ENCODE measurements at regions not wholly inside any gene's neighbourhood (a gene's known extent, or its start where the extent isn't known, plus 50 kb on each side); places are given as distances from the start of the nearest gene placed in this dataset.

DNA sequence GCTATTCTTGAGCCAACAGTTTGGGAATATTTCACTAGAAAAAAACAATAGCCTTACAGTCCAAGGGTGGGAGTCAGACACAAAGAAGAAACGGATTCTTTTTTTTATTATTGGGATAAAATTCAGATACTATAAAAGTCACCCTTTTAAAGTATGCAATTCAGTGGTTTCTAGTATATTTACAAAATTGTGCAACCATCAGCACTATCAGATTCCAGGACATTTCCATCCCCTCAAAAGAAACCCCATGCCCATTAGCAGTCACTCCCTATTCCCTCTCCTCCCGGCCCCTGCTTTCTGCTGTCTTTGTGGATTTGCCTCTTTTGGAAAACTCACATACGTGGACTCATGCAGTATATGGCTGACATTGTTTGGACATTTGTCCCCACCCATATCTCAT lies 134.4 kb downstream of the C16orf95 start:
- DNase-seq (ENCODE audit: low read depth): no peak

DNA sequence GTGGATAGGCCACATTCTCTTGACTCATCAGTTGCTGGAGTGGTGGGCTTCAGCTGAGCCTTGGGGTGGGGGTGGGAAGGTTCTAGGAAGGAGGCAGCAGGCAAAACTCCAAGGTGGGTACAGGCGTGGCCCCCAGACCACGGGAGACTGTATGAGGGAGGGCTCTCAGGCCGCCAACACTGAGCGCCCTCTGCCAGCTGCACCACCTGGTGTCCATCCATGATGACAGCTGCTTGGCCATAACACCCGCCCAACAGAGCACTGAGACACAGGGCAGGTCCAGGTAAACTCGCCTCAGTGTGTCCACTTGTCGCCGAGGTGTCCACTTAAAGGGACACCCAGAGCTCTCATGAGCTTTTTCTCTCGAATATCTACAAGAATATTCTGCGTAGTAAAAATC lies 133.5 kb downstream of the C16orf95 start:
- no peak for DNase-seq (ENCODE audit: low read depth)

DNA sequence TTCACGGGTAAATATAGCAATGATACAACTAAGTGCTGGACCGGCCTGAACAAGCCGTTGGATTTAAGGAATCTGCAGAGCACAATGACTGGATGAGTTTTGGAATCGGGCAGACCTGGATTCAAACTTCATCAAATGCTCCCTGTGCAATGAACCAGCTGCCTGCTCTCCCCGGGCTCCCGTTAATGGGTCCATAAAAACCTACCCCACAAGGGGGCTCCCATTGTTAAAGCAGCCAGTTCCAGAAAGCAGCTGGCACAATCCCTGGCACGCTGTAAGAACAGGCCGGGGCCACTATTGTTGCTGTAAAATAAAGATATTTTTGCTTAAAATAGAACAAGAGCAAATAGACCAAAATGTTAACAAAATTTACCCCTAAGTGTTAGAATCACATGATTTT lies 131.9 kb downstream of the C16orf95 start:
- no peak for DNase-seq (ENCODE audit: low read depth)

DNA sequence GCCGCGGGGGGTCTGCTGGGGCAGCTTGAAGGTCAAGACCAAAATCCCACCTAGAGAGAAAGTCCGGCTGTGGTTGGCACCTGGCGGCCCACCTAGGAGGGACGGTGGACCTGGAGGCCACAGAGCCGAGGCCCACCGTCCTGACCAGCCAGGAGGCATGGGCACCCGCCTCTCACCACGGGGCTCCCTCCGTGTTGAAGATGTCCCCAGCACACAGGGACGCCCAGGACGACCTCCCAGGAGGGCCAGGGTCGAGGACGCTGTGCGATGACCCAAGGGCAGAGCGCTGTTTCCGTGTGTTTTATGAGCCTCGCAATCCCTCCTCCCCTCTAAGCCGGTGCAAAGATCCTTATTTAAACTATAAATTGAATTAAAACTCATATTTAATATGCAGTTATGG lies 131.2 kb downstream of the C16orf95 start:
- DNase-seq (ENCODE audit: low read depth): no peak

DNA sequence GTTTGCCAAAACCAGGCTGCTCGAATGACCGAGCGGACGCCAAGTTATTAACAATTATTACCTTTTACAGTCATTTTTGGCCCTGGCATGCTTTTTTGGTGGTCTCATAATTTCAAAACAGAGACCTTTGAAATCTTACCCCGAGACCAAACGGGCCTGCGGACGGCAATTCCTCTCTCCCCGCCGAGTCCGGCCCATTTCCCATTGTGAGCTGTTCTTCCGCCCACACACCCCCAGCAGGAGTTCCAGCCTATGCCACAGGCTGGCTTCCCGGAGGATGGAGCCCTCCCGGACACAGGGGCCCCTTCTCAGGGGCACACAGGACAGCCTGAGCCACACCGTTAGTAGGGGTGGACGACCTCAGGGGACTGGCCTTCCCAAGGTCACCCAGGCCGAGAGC lies 130.7 kb downstream of the C16orf95 start:
- DNase-seq (ENCODE audit: low read depth): no peak

DNA sequence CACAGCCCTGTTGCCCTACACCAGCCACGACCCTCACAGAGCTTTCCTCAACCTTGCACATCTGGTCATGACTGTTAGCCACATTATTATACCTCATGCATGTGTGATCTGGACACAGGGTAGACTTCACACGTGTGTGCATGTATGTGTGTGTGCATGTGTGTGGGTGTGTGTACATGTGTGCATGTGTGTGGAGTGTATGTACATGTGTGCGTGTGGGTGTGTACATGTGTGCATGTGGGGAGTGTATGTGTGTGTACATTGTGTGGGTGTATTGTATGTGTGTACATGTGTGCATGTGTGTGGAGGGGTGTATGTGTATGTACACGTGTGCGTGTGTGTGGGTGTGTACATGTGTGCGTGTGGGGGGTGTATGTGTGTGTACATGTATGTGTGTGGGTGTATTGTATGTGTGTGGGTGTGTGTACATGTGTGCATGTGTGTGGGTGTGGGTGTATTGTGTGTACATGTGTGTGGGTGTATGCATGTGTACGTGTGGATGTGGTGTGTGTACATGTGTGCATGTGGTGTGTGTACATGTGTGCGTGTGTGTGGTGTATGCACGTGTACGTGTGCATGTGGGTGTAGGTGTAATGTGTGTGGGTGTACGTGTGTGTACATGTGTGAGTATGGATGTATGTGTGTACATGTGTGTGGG lies 130.2 kb downstream of the C16orf95 start:
- no peak for DNase-seq (ENCODE audit: low read depth)

DNA sequence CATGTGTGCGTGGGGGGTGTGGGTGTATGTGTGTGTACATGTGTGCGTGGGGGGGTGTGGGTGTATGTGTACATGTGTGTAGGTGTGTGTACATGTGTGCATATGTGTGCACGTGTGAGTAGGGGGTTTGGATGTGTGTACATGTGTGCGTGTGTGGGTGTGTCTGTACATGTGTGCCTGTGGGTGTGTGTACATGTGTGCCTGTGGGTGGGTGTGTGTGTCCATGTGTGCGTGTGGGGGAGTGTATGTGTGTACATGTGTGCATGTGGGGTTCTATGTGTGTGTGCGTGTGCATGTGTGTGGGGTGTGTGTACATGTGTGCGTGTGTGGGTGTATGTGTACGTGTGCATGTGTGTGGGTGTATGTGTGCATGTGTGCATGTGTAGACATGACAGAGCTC lies 129.1 kb downstream of the C16orf95 start:
- DNase-seq (ENCODE audit: low read depth): no peak

DNA sequence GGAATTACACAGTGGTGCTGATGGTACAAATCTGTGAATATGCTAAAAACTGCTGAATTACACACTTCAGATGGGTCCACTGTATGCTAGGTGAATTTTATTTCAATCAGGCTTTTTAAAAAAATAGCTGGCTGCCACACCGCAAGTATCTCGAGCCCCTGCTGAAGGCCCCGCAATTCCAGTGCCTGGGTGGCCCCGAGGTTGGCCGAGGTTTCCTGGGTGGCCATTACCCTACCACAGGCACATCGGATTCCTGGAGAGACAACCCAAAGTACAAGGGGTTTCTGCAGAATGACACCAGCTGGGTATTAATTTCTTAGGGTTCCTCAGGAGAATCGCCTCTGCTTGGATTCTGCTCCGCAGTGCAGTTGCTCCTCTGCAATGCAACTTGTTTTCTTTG lies 127.8 kb downstream of the C16orf95 start:
- DNase-seq (ENCODE audit: low read depth): no peak

DNA sequence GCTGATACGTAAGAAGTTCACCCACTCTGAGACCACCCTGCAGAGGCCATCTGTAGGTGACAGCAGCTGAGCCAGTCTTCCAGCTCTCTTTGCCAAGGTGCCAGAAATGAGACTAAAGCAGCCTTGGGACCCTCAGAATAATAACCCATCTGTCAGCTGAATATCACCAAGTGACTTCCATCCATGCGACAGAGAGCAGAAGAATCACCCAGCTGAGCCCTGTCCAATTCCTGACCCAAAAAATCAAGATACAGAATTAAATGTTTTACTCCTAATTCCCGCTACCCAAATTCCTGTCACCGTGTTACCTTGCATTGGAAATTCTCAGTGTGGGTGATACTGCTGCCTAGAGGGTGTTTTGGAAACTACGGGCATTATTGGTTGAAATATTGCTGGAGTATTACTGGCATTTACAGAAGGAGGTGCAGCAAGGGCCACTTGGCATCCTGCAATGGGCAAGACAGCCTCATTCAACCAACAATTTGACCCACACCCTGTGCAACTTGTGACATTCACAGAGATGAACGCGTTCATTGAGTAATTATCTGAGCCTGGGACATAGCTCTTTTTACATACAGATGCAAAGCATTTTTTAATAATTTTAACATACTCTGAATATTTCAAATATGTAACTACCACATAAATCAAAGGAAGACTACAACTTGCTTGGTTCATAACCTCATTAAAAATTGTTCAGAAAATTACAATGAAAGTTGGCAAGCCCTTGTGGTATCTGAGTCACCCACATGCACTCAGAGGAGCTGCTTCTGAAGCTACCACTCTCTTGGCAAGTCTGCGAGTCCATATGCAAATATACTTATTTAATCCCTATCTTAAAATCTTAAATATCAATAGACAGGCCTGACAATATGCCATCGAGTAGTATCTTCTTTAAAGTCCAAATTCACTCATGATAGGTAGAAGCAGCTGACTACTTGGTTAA lies 126.6 kb downstream of the C16orf95 start:
- no peak for DNase-seq (ENCODE audit: low read depth)

DNA sequence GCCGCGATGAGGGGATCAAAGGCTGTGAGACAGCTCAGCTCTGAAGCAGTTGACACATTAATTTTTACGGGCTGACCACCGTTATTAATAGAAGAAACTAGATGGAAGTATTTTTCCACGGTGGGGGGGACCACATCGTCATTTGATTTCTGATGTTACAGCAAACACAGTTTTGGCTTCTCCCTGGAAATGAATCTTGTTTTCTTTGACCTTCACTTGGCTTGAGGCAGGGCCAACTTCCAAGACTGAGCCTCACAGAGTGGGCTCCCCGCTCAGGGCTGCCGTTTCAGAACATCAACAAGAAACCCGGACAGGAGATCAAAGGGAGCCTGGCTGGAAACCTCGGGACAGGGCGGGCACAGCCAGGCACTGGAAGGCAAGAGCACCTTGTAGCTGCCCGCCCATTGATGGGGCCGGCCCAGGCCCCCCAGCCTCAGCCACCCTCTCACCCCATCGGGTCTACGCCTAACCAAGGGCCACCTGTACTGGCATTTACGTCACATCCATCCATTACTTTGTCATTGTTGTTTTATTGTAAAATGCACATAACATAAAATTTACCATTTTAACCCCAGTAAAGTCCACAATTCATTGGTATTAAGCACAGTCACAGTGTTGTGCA lies 124.6 kb downstream of the C16orf95 start:
- DNase-seq (ENCODE audit: low read depth): no peak

DNA sequence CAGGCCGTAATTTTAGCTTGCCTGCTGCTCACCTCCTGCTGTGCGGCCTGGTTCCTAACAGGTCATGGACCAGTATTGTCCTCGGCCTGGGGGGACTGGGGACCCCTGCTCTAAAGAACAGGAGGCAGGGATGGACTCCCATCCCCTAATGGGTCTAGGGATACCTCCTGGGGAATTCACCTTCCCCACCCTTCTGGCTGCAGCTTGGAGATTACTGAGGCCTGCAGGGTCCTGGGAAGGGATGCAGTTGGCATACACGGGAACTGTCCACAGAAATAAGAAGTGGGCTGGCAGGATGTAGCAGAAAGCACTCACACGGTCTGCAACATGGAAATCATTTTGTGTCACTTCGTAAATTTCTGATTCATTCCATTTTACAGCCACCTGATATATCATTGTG lies 123.0 kb downstream of the C16orf95 start:
- DNase-seq (ENCODE audit: low read depth): no peak

DNA sequence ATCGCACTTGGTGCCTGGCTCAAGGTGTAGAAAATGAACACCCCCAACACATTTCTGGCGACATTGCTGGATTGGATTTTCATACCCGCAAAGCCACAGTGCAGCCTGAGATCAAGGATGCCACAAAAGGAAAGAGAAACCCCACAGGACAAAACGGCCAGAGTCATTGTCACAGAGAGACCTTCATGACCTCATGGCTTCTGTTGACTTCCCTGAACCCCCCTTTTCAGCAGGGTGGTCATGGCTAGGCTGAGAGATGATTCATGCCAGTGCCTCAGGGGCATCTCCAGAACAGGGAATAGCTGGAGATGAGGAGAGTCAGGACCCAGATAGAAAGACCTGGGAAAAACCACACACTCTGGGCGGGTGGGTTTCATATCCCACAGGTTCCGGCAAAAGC lies 122.0 kb downstream of the C16orf95 start:
- DNase-seq (ENCODE audit: low read depth): no peak

DNA sequence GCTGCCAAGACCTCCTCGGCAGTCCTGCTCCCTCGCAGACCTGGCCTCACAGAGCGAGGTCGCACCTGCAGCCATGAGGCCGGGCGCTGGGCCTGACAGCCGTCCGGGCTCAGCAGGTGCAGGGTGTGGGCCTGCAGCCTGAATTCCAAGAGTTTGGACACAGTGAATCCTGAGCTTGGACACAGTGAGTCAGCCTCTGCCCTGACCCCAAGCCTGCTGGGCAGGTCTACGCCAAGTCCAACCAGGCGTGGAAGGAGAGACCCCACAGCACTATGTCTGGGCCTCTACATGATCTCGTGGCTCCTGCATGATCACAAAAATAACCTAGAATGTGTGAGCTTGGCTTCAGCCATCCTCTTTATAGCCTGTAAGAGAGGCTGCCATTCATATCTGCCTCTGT lies 121.0 kb downstream of the C16orf95 start:
- DNase-seq (ENCODE audit: low read depth): no peak

DNA sequence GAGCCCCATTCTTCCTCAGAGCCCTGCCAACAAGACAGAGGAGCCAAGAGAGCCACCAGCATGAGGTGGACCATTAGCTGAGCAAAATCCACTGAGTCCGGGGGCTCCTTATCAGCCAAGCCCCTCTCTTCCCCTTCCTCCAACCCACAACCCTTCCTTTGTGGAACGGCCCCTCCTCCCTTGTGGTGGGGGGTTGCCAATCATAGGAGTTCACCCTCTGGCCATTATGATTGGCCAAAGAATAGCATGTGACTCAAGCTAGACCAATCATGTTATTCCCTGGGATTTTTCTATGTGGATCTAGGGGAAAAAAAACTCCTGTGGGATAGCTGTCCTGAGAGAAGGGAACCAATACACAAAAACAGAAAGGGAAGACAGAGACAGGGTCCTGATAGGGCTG lies 120.5 kb downstream of the C16orf95 start:
- no peak for DNase-seq (ENCODE audit: low read depth)

DNA sequence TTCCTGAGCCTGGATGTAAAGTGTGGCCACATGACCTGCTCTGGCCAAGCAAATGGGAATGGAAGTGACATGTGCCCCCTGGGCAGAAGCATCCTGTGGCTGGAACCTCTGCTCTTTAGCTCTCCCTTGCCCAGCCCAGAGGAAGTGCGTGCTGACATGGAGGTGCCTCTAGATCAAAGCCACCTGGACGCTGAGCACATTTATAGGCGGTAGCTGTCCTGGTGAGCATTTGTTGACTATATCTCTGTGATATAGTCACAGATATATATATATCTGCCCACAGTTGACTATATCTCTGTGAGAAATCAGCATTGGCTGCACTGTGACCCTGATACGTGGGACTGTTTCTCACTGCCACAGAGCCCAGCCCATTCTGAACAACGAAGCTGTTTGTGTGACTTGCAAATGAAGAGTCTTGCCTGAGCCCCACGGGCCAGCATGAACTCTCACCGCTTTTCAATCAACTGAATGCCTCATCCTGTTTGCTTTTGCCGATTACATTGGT lies 118.8 kb downstream of the C16orf95 start:
- no peak for DNase-seq (ENCODE audit: low read depth)

DNA sequence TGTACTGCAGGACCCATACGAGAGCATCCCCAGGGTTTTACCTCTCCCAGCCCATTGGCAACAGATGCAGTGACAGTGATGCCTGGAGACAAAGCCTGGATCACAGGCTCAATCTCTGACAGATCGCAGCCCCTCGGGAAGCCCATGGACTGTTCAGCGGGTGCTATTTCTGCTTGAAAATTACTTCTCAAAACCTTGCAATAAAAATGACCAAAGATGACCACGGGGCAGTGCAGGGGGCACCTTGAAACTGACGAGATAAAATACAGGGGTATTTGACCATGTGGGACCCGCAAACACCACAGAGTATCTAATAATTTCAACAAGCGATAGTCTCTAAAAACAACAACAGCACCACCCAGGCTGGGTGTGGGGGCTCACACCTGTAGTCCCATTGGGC lies 118.3 kb downstream of the C16orf95 start:
- DNase-seq (ENCODE audit: low read depth): no peak

DNA sequence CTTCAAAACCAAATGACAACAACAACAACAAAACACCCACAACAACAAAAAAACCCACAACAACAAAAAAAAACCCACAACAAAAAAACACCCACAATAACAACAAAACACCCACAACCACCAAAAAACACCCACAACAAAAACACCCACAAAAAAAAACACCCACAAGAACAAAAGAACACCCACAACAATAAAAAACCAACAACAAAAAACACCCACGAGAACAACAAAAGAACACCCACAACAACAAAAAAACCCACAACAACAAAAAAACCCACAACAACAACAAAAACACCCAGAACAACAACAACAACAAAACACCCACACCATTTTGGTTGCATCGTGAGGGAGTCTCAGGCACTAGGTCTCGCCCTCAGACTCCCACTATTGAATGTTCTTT lies 117.8 kb downstream of the C16orf95 start:
- no peak for DNase-seq (ENCODE audit: low read depth)

DNA sequence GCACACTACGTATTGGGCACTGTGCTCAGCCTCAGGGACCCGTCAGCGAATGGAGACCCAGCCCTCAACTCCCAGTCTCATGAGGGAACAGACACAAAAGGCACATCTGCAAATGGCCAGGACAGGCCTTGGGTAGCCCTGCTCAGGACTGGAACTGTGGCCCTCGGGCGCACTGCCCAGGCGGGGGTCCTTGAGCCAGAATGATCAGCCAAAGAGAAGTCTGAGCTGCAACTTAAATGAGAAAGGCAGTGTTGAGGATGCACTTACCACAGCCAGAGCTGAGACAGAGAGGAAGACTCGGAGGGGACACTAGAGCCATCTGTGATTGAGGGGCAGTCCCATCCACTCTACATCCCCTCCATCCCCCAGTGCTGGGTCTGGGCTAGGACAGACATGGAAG lies 117.3 kb downstream of the C16orf95 start:
- DNase-seq (ENCODE audit: low read depth): no peak

DNA sequence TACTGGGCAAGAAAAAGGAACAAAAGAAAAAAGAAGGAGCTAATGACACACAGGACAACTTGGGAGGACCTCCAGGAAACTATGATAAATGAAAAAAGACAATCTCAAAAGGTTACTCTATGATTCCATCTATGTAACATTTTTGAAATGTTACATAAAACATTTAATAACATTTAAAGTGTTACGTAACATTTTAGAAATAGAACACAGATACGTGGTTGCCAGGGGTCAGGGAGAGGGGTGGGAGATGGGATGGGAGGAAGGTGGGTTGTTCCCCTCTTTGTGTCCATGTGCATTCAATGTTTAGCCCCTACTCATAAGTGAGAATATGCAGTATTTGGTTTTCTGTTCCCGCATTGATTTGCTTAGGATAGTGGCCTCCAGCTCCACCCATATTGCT lies 116.6 kb downstream of the C16orf95 start:
- DNase-seq (ENCODE audit: low read depth): no peak

DNA sequence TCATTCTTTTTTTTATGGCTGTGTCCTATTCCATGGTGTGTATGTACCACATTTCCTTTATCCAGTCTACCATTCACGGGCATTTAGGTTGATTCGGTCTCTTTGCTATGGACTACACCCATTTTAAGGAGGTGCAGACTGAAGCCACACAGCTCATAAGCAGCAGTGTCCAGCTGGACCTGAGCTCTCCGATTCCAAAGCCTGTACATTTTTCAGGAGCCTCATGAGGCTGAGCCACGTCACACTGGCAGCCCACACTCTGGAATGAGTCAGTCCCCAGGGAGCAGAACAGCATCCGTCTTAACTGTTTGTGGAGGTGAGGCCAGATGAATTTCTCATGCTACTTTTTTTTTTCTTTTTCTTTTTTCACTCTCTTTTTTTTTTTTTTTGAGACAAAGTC lies 116.1 kb downstream of the C16orf95 start:
- peak; percentile 97 for DNase-seq (ENCODE audit: low read depth)

DNA sequence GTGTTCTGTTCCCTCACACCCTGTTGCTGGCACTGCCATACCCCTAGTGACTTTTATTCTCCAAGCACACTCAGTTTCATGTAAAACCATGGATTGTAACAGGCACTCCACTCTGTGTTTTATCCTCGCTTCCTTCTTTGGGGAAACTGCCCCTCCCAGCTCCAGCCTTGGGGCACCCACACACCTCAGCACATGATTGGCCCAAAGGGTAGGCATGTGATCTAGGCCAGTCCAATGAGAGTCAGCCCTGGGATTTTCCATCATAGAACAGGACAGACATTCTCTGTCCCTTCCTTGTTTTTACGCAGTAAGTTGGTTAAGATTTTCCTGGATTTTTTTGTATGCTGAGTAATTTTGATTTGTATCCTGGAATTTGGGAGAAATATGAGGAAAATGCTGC lies 115.4 kb downstream of the C16orf95 start:
- DNase-seq (ENCODE audit: low read depth): no peak

DNA sequence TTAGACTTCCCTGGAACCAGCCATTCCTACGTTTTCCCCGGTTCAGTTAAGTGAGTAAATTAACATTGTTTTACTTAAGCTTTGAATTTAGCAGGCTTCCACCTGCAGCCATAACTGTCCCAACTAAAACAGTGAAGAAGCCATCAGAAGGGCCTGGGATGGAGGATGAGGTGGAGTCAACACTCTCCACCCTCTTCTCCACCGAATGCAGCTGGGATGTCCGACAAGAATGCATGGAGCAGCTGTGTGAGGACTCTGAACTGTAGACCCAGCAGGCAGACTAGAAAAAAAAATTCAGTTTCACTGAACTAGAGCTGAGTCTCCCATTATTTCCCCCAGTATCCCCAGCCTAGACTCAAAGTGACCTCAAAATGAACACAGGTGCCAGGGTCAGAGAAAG lies 114.8 kb downstream of the C16orf95 start:
- no peak for DNase-seq (ENCODE audit: low read depth)

DNA sequence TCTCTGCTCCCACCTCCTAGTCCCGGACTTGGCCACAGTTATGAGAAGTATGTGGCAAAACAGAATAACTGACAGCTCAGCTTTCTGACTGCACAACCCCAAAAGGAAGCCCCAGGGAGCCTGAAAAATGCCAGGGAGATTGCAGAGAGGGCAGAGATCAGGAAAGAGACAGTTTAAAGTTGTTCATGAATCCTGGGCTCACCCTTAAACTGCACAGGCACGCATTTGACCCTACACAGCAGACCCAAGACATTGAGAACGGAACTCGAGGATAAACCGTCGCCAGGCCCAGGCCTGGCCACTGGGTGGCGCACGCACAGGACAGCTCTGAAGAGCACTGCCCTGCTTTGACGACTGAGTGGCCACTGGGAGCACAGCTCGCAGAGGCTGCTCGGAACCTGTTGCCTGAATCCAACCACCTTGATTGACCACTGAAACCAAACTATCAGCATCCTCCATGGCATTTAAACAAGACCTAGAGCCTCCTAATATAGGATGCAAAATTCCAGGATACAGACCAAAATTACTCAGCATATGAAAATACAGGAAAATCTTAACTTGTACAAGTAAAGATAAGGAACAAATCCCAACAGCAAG lies 114.0 kb downstream of the C16orf95 start:
- DNase-seq (ENCODE audit: low read depth): peak; percentile 73
